ENCODE measurements at regions not wholly inside any gene's neighbourhood (a gene's known extent, or its start where the extent isn't known, plus 50 kb on each side); places are given as distances from the start of the nearest gene placed in this dataset.
A peak's percentile ranks its signal among the peaks of the same experiment; 100 is the strongest.

GRCh38 chr21:35216996-35217395, 167.9 kb upstream of the RUNX1 start:
- intact Hi-C loops (cut with DNase I): no loop called here
- ATAC-seq: no peak
- DNase-seq (ENCODE audit: low spot score): no peak

DNA sequence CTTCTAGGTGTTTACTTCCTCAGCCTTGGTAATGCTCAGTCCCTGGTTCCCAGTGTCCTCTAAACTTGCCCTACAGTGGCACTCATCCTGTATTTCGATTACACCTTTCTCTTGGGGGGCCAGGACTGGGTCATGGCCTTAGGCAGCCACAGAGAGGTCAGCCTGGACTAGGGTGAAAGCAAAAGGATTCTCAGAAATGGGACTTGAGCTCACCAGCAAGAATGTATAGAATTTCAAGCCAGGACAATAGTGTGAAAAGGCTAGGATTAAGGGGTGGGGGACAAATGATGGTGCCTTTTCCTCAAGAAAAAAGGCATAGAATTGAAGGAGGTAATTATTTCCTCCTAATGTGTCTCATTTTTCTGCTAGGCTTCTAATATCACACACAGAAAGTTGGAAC, 166.8 kb upstream of the RUNX1 start:
- intact Hi-C loops (cut with DNase I): no loop called here
- ATAC-seq: no peak
- no peak for DNase-seq (ENCODE audit: low spot score)

DNA sequence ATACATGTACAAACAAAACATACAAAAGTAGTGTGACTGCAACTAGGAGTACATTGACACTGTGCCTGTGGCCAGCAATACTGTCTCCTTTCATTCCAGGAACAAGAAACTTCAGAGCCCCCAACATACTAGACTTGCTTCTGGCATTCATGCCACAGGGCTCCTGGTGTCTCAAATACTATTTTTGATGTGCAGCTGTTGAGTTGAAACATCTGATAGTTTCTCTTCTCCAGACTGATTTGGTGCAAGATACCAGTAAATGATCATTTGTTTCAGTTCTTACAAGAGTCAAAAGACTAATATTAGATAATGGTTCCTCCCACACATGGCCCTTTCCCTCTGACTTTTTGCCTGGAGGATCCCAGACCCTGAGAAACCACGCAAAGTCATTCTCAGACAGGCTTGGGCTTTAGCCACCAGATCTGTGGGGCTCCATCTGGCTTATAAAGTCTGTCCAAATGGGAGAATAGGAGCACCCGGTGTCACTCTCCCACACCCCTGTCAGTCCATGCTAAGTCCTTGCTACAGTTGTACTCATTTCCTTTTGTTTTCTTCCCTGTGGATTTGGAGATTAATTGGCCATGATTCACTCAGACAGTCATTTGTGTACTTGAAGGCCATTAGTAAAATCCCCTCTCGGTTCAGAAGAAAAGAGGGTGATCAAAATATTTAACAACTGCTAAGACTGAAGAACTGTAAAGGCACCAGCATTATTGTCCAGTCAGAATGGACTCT, 163.5 kb upstream of the RUNX1 start:
- intact Hi-C loops (cut with DNase I): no loop called here
- ATAC-seq (no peak), DNase-seq (ENCODE audit: low spot score) (no peak)

GRCh38 chr21:35211782-35212181, 162.7 kb upstream of the RUNX1 start:
- DNase-seq (ENCODE audit: low spot score) (no peak), ATAC-seq (peak; percentile 47)
- intact Hi-C loops (cut with DNase I): no loop called here

GRCh38 chr21:35210093-35210492, 161.0 kb upstream of the RUNX1 start:
- no peak for ATAC-seq
- DNase-seq (ENCODE audit: low spot score): no peak
- intact Hi-C loops (cut with DNase I): no loop called here

DNA sequence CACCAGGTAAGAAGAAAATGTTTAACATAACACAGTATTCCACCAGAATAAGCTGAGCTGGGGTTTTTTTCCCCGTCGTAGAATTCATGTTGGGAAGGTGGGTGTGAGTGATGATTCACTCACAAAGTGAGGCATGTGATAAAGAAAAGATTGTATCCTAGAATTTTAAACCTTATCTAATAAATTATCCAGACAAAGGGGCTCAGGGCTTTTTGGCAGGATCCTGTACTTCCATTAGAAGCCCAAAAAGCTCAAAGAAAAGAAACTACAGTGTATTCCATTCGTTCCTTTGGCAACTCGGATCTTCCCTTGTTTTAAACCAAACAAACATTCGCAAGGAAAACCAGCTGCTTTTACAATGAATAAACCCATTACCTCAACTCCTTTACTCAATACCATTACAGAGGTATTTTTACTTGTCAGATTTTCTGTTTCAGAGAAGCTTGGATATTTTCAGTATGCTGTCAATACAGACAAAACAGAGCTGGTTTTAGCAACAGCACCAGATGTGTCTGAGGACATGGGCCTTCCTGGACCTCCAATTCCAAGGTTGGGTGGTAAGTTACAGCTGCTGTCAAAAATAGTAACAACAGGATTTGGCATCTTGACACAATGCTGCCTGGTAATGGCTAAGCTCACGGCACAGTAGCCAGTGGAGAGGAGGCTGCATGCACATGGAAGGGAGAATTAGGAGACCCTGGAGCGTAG, 159.9 kb upstream of the RUNX1 start:
- intact Hi-C loops (cut with DNase I): no loop called here
- no peak for ATAC-seq

DNA sequence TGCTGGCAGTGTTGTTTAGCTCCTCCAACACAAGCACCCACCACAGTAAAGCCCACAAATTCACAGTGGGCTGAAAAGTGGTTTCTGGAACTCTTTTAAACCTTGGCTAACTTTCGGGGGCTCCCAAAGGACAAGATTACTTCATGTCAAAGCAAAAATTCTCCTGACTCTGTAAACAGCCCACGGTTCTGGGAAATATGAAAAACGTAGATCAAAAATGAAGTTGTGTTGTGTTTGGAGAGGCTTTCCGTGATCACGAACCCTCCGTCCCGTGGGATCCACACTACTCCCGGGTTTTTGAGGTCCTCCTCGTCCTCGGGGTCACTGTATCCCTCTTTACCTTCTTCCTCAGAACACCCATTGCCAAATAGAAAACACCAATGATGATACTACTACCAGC, 159.0 kb upstream of the RUNX1 start:
- intact Hi-C loops (cut with DNase I): no loop called here
- DNase-seq (ENCODE audit: low spot score): peak; percentile 66
- ATAC-seq: peak; percentile 77

More for the DNA sequence above, 159.9 kb upstream of the RUNX1 start:
- DNase-seq (ENCODE audit: low spot score): no peak

GRCh38 chr21:35207322-35207721, 158.2 kb upstream of the RUNX1 start:
- DNase-seq (ENCODE audit: low spot score): no peak
- intact Hi-C loops (cut with DNase I): no loop called here

GRCh38 chr21:35206141-35207125, 157.3 kb upstream of the RUNX1 start:
- ATAC-seq: peak; percentile 46
- intact Hi-C loops (cut with DNase I): no loop called here
- no peak for DNase-seq (ENCODE audit: low spot score)

More at GRCh38 chr21:35207322-35207721, 158.2 kb upstream of the RUNX1 start:
- no peak for ATAC-seq

DNA sequence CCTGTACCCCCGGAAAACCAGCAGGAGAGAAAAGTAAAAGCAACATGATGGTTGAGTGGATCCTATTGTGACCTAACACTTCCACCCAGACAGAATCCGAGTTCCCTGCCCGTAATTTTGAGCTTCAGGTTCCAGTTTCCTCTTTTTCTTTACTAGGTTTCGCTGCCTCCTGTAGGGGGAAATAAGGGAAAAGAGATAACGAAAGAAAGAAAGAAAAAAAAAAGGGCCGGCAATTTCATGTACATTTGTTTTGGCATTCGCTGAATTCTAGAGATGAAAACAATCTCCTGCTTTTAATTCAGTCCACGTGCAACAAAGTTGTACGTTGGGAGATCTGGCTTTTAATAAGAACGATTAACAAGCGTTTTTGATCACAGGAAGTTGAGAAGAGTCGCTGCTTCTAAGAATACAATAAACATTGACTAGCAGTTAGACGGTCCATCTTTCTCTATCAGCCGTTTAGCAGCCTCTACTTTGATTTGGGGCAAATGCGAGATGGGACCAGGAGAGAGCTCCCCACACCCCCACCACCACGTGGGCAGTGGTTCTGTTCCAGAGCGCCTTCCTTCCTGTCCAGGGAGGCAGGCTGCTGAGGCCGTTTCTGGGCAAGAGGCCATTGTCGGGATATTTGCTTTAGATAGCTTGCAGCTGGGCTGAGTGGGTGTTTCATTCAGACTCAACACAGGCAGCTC, 155.9 kb upstream of the RUNX1 start:
- ATAC-seq (peak; percentile 81), DNase-seq (ENCODE audit: low spot score) (peak; percentile 90)
- intact Hi-C loops (cut with DNase I): no loop called here

DNA sequence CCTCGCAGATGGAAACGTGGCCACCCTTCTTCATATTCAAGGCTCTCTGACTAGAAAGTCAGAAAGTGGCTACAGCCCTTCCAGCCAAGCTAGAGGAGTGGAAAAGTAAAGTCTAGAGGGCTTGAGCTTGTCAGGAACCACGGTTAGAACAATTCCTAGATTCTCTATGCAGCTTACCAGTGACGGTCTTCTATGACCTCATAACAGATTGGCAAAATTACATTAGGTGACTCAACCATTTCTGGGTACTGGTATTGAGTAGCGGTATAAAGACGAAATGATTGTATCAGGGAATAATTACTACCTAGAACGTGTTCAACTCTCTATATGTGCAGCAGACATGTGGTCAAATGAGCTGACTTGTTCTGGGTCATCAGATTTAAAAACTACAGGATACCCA, 155.0 kb upstream of the RUNX1 start:
- intact Hi-C loops (cut with DNase I): no loop called here
- ATAC-seq: no peak

DNA sequence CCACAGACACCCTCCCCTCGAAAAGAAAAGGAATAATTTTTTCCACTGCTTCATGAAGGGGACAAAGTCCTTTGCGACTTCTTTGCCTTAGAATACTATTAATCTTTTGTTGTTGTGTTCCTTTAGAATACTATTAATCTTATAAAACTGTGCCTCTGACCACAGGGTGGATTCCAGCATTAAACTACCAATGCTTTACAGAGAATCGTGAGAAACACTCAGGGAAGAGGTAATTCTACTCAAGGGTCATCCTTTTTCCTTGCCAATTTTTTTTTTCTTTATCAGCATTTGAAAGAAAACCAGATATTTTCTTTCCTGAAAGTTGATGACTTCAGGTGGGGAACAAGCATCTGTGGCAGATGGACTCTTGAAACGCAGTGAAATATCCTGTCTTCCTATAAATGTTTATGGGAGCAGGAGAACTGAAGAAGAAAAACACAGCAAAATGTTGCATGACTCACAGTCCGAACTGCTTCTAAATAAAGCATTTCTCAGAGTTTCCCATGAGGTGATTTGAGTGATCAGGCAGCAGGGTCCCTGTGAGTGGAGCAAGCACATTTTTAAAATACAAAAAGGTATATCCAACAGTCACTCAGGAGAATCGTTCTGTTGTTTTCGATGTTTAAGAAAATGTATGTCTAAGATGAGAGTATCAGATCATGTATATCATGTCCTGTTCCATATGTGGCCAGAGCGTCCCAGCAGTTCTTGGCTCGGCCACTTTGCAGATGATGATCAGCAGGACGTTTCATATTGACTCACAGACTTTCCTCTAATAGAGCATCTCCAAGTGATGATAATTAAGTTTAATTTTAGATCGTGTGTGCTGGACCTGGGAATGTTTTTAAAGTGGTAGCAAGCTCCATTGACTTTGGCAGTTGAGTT, 154.2 kb upstream of the RUNX1 start:
- ATAC-seq: no peak
- intact Hi-C loops (cut with DNase I): no loop called here
- DNase-seq (ENCODE audit: low spot score): no peak

More for the DNA sequence above, 155.0 kb upstream of the RUNX1 start:
- no peak for DNase-seq (ENCODE audit: low spot score)

- intact Hi-C loops (cut with DNase I): no loop called here
- no peak for DNase-seq (ENCODE audit: low spot score)
- no peak for ATAC-seq
Measured at GRCh38 chr21:35202431-35202830, 153.3 kb upstream of the RUNX1 start.

DNA sequence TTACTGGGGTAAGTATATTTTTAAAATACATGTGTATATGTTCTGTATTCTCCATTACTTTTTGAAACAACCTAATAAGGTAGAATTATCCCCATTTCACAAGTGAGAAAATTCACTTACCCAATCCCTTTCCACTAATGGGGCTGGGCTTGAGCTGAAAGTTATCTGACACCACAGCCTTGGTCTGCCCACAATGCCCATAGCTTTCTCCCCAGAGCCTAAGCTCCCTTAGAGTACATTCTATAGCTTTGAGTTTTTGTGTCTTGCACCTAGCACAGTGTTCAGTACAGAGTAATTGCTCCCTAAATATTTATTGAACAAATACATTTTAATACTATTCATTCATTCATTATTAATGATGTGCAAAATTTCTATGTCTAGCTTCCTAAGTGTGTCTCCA, 152.7 kb upstream of the RUNX1 start:
- DNase-seq (ENCODE audit: low spot score) (no peak), ATAC-seq (no peak)
- intact Hi-C loops (cut with DNase I): no loop called here

DNA sequence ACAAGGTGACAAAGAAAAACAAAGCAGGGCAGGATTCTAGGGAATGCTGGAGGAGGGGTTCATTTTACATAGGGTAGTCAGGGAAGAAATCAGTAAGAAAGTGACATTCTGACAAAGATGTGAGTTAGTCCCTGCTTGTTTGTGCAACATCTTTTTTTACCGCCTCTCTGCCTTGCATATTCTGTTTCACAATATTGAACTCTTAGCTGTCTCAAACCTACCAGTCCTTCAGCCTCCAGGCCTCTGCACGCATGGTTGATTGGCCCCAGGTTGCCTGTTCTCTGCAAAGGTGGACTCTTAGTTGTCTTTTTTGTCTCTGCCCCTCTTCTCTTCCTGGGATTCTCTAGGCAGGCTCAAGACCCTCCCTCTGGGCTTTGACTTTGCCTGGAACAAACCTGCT, 152.2 kb upstream of the RUNX1 start:
- DNase-seq (ENCODE audit: low spot score) (no peak), ATAC-seq (no peak)
- intact Hi-C loops (cut with DNase I): no loop called here

DNA sequence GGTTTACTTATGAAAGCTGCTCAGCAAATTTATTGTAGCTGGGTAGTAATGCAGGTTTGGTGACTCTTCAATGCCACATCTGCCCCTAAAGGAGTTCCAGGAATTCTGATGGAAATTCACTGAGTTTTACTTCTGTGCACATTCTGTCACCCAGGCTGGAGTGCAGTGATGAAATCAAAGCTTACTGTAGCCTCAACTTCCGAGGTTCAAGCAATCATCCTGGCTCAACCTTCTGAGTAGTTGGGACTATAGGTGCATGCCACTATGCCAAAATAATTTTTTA, 150.6 kb upstream of the RUNX1 start:
- DNase-seq (ENCODE audit: low spot score) (no peak), ATAC-seq (no peak)
- intact Hi-C loops (cut with DNase I): no loop called here

GRCh38 chr21:35198982-35199732, 150.1 kb upstream of the RUNX1 start:
- intact Hi-C loops (cut with DNase I): no loop called here
- ATAC-seq (no peak), DNase-seq (ENCODE audit: low spot score) (no peak)

DNA sequence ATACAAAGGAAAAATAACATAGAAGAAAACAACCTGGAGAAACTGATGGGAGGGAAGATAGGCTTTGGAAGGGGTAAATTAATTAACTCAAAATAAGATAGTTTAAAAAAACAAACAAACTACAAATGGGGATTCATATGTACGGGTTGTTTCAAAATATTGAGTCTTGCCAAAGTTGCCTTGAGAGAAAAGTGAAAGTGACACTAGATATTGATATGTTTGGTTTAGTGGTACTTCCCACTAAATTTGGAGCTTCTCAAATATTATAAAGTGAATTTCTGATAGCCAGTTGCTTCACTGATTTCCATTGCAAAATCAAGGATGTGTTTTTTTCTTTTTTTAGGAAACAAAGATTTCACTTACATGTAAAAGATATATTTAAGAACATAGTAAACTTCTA, 149.5 kb upstream of the RUNX1 start:
- no peak for DNase-seq (ENCODE audit: low spot score)
- intact Hi-C loops (cut with DNase I): no loop called here
- no peak for ATAC-seq
